ENCODE measurements at regions not wholly inside any gene's neighbourhood (a gene's known extent, or its start where the extent isn't known, plus 50 kb on each side); places are given as distances from the start of the nearest gene placed in this dataset.

DNA sequence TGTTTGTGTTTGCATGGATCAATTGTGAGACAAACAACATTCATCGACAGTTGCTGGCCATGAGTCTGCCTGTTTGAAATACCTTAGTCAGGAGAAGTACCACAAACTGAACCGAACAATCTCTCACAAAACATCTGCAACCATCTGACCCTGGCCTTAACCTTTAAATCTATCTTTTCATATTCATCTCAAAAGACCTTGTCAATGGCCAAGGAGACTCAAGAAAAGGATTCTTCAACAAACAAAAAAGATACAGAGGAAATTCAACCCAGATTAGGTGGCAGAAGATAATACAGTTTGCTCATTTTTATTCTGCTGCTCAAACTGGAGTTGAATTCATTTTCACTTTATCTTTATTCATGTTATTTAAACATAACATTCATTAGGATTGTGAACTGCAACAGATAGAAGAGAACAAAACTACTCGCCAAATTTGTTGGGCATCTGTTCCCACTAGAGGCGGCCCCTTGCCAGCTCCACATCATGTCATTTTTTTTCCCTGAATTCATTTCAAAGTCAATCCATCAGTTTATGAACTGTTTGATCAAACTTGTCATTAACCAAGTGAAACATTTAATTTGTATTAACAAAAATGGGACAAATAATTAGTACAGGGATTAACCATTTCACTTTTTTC is 152.3 kb upstream of the OTX2 start:
- no peak for TF ChIP-seq CTCF (IDR thresholded peaks at IDR 0.05; ENCODE audit: poor library complexity)
- no peak for TF ChIP-seq EZH2phosphoT487 (IDR thresholded peaks at IDR 0.05; ENCODE audit: low read depth, severe bottlenecking, unreplicated experiment)
- no peak for TF ChIP-seq EZH2 (IDR thresholded peaks at IDR 0.05; ENCODE audit: borderline replicate concordance)

Measured in hepatocyte (in vitro differentiated cells).